ENCODE measurements at regions not wholly inside any gene's neighbourhood (a gene's known extent, or its start where the extent isn't known, plus 50 kb on each side); places are given as distances from the start of the nearest gene placed in this dataset.

GRCh38 chr4:156538210-156538609, 433.4 kb downstream of the PDGFC start:
- TF ChIP-seq POLR2AphosphoS5 (IDR thresholded peaks at IDR 0.05; ENCODE audit: insufficient read depth, low read depth, low read length) (no peak), MAX (IDR thresholded peaks at IDR 0.05; ENCODE audit: insufficient read depth, insufficient read length) (no peak), MYC (IDR thresholded peaks at IDR 0.05; ENCODE audit: low read depth, low read length) (no peak), GATA2 (IDR thresholded peaks at IDR 0.05; ENCODE audit: insufficient read depth, insufficient read length, low read depth, low read length) (no peak), CTCF (IDR thresholded peaks at IDR 0.05; ENCODE audit: extremely low read depth in 1 of 2, insufficient read depth in 1 of 2, low read depth in 1 of 2, low read length in 2 of 2) (no peak)
- Histone ChIP-seq H4K20me1 (replicated peaks; ENCODE audit: control insufficient read depth, extremely low read depth, insufficient read depth, low read length) (no peaks in the 10 kb centered on the region), H3K9ac (replicated peaks; ENCODE audit: extremely low read depth, insufficient read depth, low read length) (no peak overlapping the region), H2AFZ (ENCODE audit: low read depth, low read length) (no peak overlapping the region), H3K27ac (ENCODE audit: insufficient read depth, low read depth, low read length) (no peak overlapping the region), H3K9me3 (replicated peaks; ENCODE audit: control insufficient read depth, insufficient read depth, low read length) (no peaks in the 10 kb centered on the region), H3K36me3 (ENCODE audit: control insufficient read depth in 2 of 2, extremely low read depth in 1 of 2, insufficient read depth in 2 of 2, low read length in 2 of 2) (no peaks in the 10 kb centered on the region), H3K4me3 (replicated peaks in 1 of 3; ENCODE audit: insufficient read depth in 1 of 3, low read depth in 1 of 3, low read length in 3 of 3) (no peak overlapping the region), H3K9me1 (replicated peaks; ENCODE audit: control insufficient read depth, extremely low read depth, insufficient read depth, low read length) (no peaks in the 10 kb centered on the region), H3K79me2 (ENCODE audit: control insufficient read depth, insufficient read depth, low read length) (no peaks in the 10 kb centered on the region), H3K4me1 (ENCODE audit: control insufficient read depth, extremely low read depth, insufficient read depth, low read length) (peaks cover 3% of the 10 kb centered on the region), H3K27me3 (ENCODE audit: control insufficient read depth in 2 of 2, insufficient read depth in 2 of 2, low read length in 2 of 2) (no peaks in the 10 kb centered on the region), H3K4me2 (ENCODE audit: insufficient read depth, low read length) (no peak overlapping the region)
- FAIRE-seq (no peak), DNase-seq (ENCODE audit: low read depth, low spot score) (no peak)
- no TSS peak for BruUV-seq (replicated peaks)
- intact Hi-C loops (cut with micrococcal nuclease), result no loop called here
- dilution Hi-C loops (cut with MboI; ENCODE audit: extremely low pct_ligation_motif_present, low sequenced_read_pairs), result no loop called here
- POLR2A ChIA-PET, result no interaction called here
- CTCF ChIA-PET, result no interaction called here

GRCh38 chr4:156537286-156537685, 434.3 kb downstream of the PDGFC start:
- intact Hi-C loops (cut with micrococcal nuclease) (no loop called here), dilution Hi-C loops (cut with MboI; ENCODE audit: extremely low pct_ligation_motif_present, low sequenced_read_pairs) (no loop called here)
- H3K9me3 ChIP-seq (replicated peaks; ENCODE audit: control insufficient read depth, insufficient read depth, low read length), result no peaks in the 10 kb centered on the region
- no peak overlapping the region for H3K4me3 ChIP-seq (replicated peaks in 1 of 3; ENCODE audit: insufficient read depth in 1 of 3, low read depth in 1 of 3, low read length in 3 of 3)
- H3K36me3 ChIP-seq (ENCODE audit: control insufficient read depth in 2 of 2, extremely low read depth in 1 of 2, insufficient read depth in 2 of 2, low read length in 2 of 2), result no peaks in the 10 kb centered on the region
- no peak overlapping the region for H3K9ac ChIP-seq (replicated peaks; ENCODE audit: extremely low read depth, insufficient read depth, low read length)
- ChIA-PET CTCF (no interaction called here), POLR2A (no interaction called here)
- H3K27me3 ChIP-seq (ENCODE audit: control insufficient read depth in 2 of 2, insufficient read depth in 2 of 2, low read length in 2 of 2), result no peaks in the 10 kb centered on the region
- FAIRE-seq (no peak), DNase-seq (ENCODE audit: low read depth, low spot score) (no peak)
- H2AFZ ChIP-seq (ENCODE audit: low read depth, low read length), result no peak overlapping the region
- no TSS peak for BruUV-seq (replicated peaks)
- no peaks in the 10 kb centered on the region for H3K9me1 ChIP-seq (replicated peaks; ENCODE audit: control insufficient read depth, extremely low read depth, insufficient read depth, low read length)
- no peaks in the 10 kb centered on the region for H4K20me1 ChIP-seq (replicated peaks; ENCODE audit: control insufficient read depth, extremely low read depth, insufficient read depth, low read length)
- peaks cover 3% of the 10 kb centered on the region for H3K4me1 ChIP-seq (ENCODE audit: control insufficient read depth, extremely low read depth, insufficient read depth, low read length)
- no peak overlapping the region for H3K27ac ChIP-seq (ENCODE audit: insufficient read depth, low read depth, low read length)
- TF ChIP-seq MYC (IDR thresholded peaks at IDR 0.05; ENCODE audit: low read depth, low read length), result no peak
- no peak for TF ChIP-seq POLR2A (IDR thresholded peaks at IDR 0.05; ENCODE audit: low read depth, low read length)
- TF ChIP-seq JUN (IDR thresholded peaks at IDR 0.05; ENCODE audit: borderline replicate concordance, insufficient read depth, insufficient read length, low read depth), result no peak
- TF ChIP-seq CTCF (IDR thresholded peaks at IDR 0.05; ENCODE audit: extremely low read depth in 1 of 2, insufficient read depth in 1 of 2, low read depth in 1 of 2, low read length in 2 of 2), result no peak
- no peak for TF ChIP-seq MAX (IDR thresholded peaks at IDR 0.05; ENCODE audit: insufficient read depth, insufficient read length)
- H3K4me2 ChIP-seq (ENCODE audit: insufficient read depth, low read length), result no peak overlapping the region
- no peaks in the 10 kb centered on the region for H3K79me2 ChIP-seq (ENCODE audit: control insufficient read depth, insufficient read depth, low read length)

Data from endothelial cell of umbilical vein (primary cell).